CD4-positive, alpha-beta T cell treated with Interleukin-1 beta for 1 hour (primary cell): ENCODE measurements at regions not wholly inside any gene's neighbourhood (a gene's known extent, or its start where the extent isn't known, plus 50 kb on each side); places are given as distances from the start of the nearest gene placed in this dataset.
A peak's percentile ranks its signal among the peaks of the same experiment; 100 is the strongest.

Experiments used
- DNase-seq, 2 donors: peaks; one replicate each; pipeline ENCODE4 v3.0.0-alpha.2; 2020 to 2022

- DNase-seq = no peak
Measured at GRCh38 chr22:22092101-22092500, 109.5 kb upstream of the TOP3B start.

- DNase-seq = no peak
Measured at GRCh38 chr22:22091400-22091878, 108.9 kb upstream of the TOP3B start.

- no peak for DNase-seq
Measured at GRCh38 chr22:22090650-22091399, 108.2 kb upstream of the TOP3B start.

GRCh38 chr22:22089459-22090308 is 107.1 kb upstream of the TOP3B start:
- no peak for DNase-seq

- DNase-seq = no peak
Measured at GRCh38 chr22:22088658-22089458, 106.3 kb upstream of the TOP3B start.

GRCh38 chr22:22087854-22088657 is 105.5 kb upstream of the TOP3B start:
- no peak for DNase-seq

GRCh38 chr22:22086501-22087158 is 104.0 kb upstream of the TOP3B start:
- DNase-seq = no peak

- peak in 1 of 2 donors; percentile 64 for DNase-seq
Measured at GRCh38 chr22:22085702-22086500, 103.3 kb upstream of the TOP3B start.

GRCh38 chr22:22084089-22084711 is 101.6 kb upstream of the TOP3B start:
- no peak for DNase-seq

- no peak for DNase-seq
Measured at GRCh38 chr22:22082960-22083359, 100.4 kb upstream of the TOP3B start.

- no peak for DNase-seq
Measured at GRCh38 chr22:22082229-22082835, 99.7 kb upstream of the TOP3B start.

- DNase-seq = no peak
Measured at GRCh38 chr22:22080270-22080669, 97.7 kb upstream of the TOP3B start.

GRCh38 chr22:22079404-22080148 is 97.0 kb upstream of the TOP3B start:
- no peak for DNase-seq

GRCh38 chr22:22078329-22078728 is 95.7 kb upstream of the TOP3B start:
- no peak for DNase-seq

GRCh38 chr22:22076932-22077703 is 94.5 kb upstream of the TOP3B start:
- no peak for DNase-seq

- no peak for DNase-seq
Measured at GRCh38 chr22:22076361-22076760, 93.8 kb upstream of the TOP3B start.

- no peak for DNase-seq
Measured at GRCh38 chr22:22075382-22076163, 93.0 kb upstream of the TOP3B start.
